ENCODE measurements at regions not wholly inside any gene's neighbourhood (a gene's known extent, or its start where the extent isn't known, plus 50 kb on each side); places are given as distances from the start of the nearest gene placed in this dataset.

- TF ChIP-seq, protein P1, sequence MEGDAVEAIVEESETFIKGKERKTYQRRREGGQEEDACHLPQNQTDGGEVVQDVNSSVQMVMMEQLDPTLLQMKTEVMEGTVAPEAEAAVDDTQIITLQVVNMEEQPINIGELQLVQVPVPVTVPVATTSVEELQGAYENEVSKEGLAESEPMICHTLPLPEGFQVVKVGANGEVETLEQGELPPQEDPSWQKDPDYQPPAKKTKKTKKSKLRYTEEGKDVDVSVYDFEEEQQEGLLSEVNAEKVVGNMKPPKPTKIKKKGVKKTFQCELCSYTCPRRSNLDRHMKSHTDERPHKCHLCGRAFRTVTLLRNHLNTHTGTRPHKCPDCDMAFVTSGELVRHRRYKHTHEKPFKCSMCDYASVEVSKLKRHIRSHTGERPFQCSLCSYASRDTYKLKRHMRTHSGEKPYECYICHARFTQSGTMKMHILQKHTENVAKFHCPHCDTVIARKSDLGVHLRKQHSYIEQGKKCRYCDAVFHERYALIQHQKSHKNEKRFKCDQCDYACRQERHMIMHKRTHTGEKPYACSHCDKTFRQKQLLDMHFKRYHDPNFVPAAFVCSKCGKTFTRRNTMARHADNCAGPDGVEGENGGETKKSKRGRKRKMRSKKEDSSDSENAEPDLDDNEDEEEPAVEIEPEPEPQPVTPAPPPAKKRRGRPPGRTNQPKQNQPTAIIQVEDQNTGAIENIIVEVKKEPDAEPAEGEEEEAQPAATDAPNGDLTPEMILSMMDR (IDR thresholded peaks at IDR 0.05; ENCODE audit: low read depth, low read length): no peak
- DNase-seq (ENCODE audit: extremely low read depth, low read depth): no peak
These were observed 115.0 kb upstream of the CCDC85A start for GRCh38 chr2:56068746-56069145.

DNA sequence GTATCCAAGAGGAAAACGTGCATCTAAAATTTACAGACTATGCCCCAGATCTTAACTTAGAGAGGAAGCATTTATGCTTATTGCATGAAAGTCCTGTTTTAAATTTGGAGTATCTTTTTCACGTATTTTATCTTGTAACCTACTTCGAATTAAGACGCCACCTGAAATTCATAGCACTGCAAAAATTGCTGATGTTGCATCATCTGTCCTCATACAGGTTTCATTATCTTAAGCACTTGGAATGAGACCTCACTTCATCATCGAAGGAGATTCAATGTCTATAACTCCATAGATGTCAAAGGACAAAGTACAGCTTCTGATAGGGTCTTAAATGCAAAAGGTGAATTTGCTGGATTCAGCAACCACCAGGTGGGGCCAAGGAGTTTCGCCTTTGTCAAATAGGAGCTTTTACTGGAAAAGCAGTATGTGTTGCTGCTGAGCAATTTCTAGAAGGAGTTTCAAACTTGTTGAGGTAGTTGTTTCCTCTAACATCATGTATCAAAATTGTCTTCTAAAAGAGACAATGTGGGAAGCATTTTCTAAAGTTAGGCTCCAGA, 106.4 kb upstream of the CCDC85A start:
- no peak for DNase-seq (ENCODE audit: extremely low read depth, low read depth)
- TF ChIP-seq, protein P1 (IDR thresholded peaks at IDR 0.05; ENCODE audit: low read depth, low read length): peak; percentile 21

DNA sequence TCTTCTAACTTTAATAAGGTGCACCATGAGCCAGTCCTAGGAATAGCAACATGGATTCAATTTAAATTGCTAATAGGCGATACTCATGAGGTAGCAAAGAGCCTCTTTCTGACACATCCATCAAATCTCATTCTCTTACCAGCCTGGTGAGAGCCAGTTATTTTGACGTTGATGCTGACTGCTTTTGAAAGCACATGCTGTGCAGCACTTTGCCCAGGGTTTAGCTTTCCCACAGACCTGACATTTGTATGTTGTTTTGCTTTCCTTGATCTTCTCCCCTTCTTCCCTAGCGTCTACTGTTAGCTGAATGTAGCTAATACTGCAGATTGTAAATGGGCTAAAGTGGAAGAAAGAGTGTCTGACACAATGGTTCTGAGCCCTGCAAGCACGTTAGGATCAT, 101.1 kb upstream of the CCDC85A start:
- DNase-seq (ENCODE audit: extremely low read depth, low read depth): no peak
- TF ChIP-seq, protein P1 (IDR thresholded peaks at IDR 0.05; ENCODE audit: low read depth, low read length): no peak

- no peak for DNase-seq (ENCODE audit: extremely low read depth, low read depth)
- TF ChIP-seq, protein P1 (IDR thresholded peaks at IDR 0.05; ENCODE audit: low read depth, low read length): no peak
These were observed 99.5 kb upstream of the CCDC85A start for GRCh38 chr2:56084111-56084901.

- DNase-seq (ENCODE audit: extremely low read depth, low read depth): no peak
- TF ChIP-seq, protein P1 (IDR thresholded peaks at IDR 0.05; ENCODE audit: low read depth, low read length): no peak
These were observed 97.5 kb upstream of the CCDC85A start for GRCh38 chr2:56086336-56086735.

DNA sequence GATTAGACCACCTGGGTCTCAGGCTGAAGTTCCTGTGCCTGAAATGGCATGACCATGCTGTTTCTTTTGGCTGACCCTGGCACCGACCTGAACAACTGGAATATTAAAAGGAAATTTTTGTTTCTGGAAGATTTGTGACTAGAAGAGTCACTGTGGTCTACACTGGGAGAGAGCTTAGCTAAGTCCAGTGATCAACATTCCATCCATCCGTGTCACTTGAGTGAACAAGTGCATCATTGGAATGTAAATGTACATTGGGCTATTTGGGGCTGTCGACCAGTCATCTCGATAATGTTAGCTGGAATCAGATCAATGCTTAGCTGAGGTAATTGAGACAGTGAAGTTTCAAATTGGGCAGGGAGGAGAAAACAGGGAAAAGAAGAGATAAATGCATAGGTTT, 95.4 kb upstream of the CCDC85A start:
- DNase-seq (ENCODE audit: extremely low read depth, low read depth): no peak
- TF ChIP-seq, protein P1 (IDR thresholded peaks at IDR 0.05; ENCODE audit: low read depth, low read length): no peak

DNA sequence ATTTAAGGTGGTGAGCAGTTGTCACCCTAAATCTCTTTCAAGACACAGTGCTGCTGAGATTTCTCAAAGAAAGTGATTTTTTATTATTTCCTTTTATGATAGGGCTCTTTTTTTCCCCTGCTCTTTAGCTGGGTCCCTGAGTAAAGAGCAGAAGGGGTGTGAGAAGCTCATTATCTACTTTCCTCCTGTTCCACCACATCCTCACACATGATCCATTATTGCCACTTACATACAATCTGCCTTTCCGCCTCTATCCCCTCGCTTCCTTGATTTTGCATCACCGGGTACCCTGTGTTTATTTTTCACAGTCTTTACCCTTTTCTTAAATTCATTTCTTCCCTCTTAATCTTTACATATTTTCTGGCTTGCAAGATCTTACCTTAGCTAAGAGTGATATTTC, 93.9 kb upstream of the CCDC85A start:
- DNase-seq (ENCODE audit: extremely low read depth, low read depth): no peak
- TF ChIP-seq, protein P1 (IDR thresholded peaks at IDR 0.05; ENCODE audit: low read depth, low read length): no peak
